HCT116 (cell line): ENCODE measurements at regions not wholly inside any gene's neighbourhood (a gene's known extent, or its start where the extent isn't known, plus 50 kb on each side); places are given as distances from the start of the nearest gene placed in this dataset.

Experiments used
- CEBPB ChIP-seq: IDR thresholded peaks from 2 replicates; pipeline ENCODE4 v1.6.1; 2012; ENCODE audit warnings: low read depth
- CTCF ChIP-seq, 3 experiments: fragments of 200-600 bp in 1 of 3; sonication (generic) in 1 of 3; IDR thresholded peaks in 2 of 3; conservative IDR thresholded peaks in 1 of 3; 2 replicates each; pipeline ENCODE4 v1.5.1; 2012 to 2017; ENCODE audit warnings: low read depth in 2 of 3, low read length in 2 of 3, antibody characterized with exemption in 1 of 3, borderline replicate concordance in 1 of 3, control low read depth in 1 of 3, mild to moderate bottlenecking in 1 of 3, mixed read lengths in 1 of 3, mixed run types in 1 of 3, moderate library complexity in 1 of 3; ENCODE audit not compliant: insufficient read depth in 1 of 3
- EZH2 ChIP-seq: fragments of 200-600 bp; sonication (generic); IDR thresholded peaks from 2 replicates; pipeline ENCODE4 v1.6.1; 2017; ENCODE audit warnings: antibody characterized with exemption, mixed run types
- JUND ChIP-seq: IDR thresholded peaks from 2 replicates; pipeline ENCODE4 v1.6.1; 2012
- POLR2A ChIP-seq: IDR thresholded peaks from 2 replicates; pipeline ENCODE4 v1.7.0; 2011; ENCODE audit warnings: borderline replicate concordance; ENCODE audit not compliant: insufficient read depth, insufficient read length; ENCODE audit errors: extremely low read depth
- POLR2AphosphoS5 ChIP-seq: IDR thresholded peaks from 2 replicates; pipeline ENCODE4 v1.6.1; 2011; ENCODE audit warnings: mild to moderate bottlenecking, low read depth, low read length, moderate library complexity
- RAD21 ChIP-seq: IDR thresholded peaks from 2 replicates; pipeline ENCODE4 v1.6.1; 2012; ENCODE audit warnings: low read depth, mild to moderate bottlenecking
- REST ChIP-seq: IDR thresholded peaks from 2 replicates; pipeline ENCODE4 v1.6.1; 2012; ENCODE audit warnings: low read depth
- SIN3A ChIP-seq: IDR thresholded peaks from 2 replicates; pipeline ENCODE4 v1.6.1; 2012; ENCODE audit warnings: low read depth
- SP1 ChIP-seq: IDR thresholded peaks from 2 replicates; pipeline ENCODE4 v1.6.1; 2012; ENCODE audit warnings: low read depth
- YY1 ChIP-seq: IDR thresholded peaks from 2 replicates; pipeline ENCODE4 v1.6.1; 2011; ENCODE audit warnings: low read length, low read depth, moderate library complexity, mild to moderate bottlenecking; ENCODE audit not compliant: insufficient replicate concordance; ENCODE audit errors: extremely low read depth

- no peak for TF ChIP-seq RAD21
- no peak for TF ChIP-seq CTCF (IDR thresholded peaks at IDR 0.05 in 2 of 3, conservative IDR thresholded peaks at IDR 0.05 in 1 of 3; ENCODE audit: borderline replicate concordance in 1 of 3, insufficient read depth in 1 of 3, low read depth in 2 of 3, low read length in 2 of 3)
- no peak for TF ChIP-seq SP1
- TF ChIP-seq JUND: no peak
- TF ChIP-seq POLR2A: no peak
- no peak for TF ChIP-seq POLR2AphosphoS5
- no peak for TF ChIP-seq REST
- TF ChIP-seq EZH2: no peak
- TF ChIP-seq CEBPB: no peak
- TF ChIP-seq YY1: no peak
- TF ChIP-seq SIN3A: no peak
These were observed 68.3 kb upstream of the SPANXB1 start for GRCh38 chrX:140933874-140934655.
